HG02623 (cell line): ENCODE measurements at regions not wholly inside any gene's neighbourhood (a gene's known extent, or its start where the extent isn't known, plus 50 kb on each side); places are given as distances from the start of the nearest gene placed in this dataset.
"Not testable (repeated sequence)": the region's sequence is repeated elsewhere in the genome, so short reads cannot be mapped to it uniquely, and the experiment has no call there.

Experiments
- ATAC-seq: cut with Tn5 transposase; IDR thresholded peaks from one replicate; pipeline ENCODE4 v1.9.1; 2021; ENCODE audit warnings: moderate library complexity; ENCODE audit not compliant: unreplicated experiment

GRCh38 chr6:50993941-50994720, 175.5 kb downstream of the TFAP2B start:
- ATAC-seq: no peak

GRCh38 chr6:50995036-50995435, 176.4 kb downstream of the TFAP2B start:
- ATAC-seq: no peak

- ATAC-seq: no peak
These were observed 180.2 kb downstream of the TFAP2B start for GRCh38 chr6:50998905-50999304.

GRCh38 chr6:51001399-51001798, 182.7 kb downstream of the TFAP2B start:
- no peak for ATAC-seq

GRCh38 chr6:51004380-51004779, 185.7 kb downstream of the TFAP2B start:
- no peak for ATAC-seq

- ATAC-seq: no peak
These were observed 187.1 kb downstream of the TFAP2B start for GRCh38 chr6:51005779-51006178.

GRCh38 chr6:51007237-51007636, 188.6 kb downstream of the TFAP2B start:
- ATAC-seq: no peak

- not testable (repeated sequence) for ATAC-seq
These were observed 190.0 kb downstream of the TFAP2B start for GRCh38 chr6:51008693-51009092.

- no peak for ATAC-seq
These were observed 194.7 kb downstream of the TFAP2B start for GRCh38 chr6:51013376-51013775.

- no peak for ATAC-seq
These were observed 196.7 kb downstream of the TFAP2B start for GRCh38 chr6:51015394-51015793.

GRCh38 chr6:51016489-51016888, 197.8 kb downstream of the TFAP2B start:
- no peak for ATAC-seq

GRCh38 chr6:51019806-51020205, 201.1 kb downstream of the TFAP2B start:
- no peak for ATAC-seq

GRCh38 chr6:51021171-51021570, 202.5 kb downstream of the TFAP2B start:
- no peak for ATAC-seq

- no peak for ATAC-seq
These were observed 205.5 kb downstream of the TFAP2B start for GRCh38 chr6:51024126-51024525.

- no peak for ATAC-seq
These were observed 206.6 kb downstream of the TFAP2B start for GRCh38 chr6:51025082-51025777.

GRCh38 chr6:51027283-51028065, 208.8 kb downstream of the TFAP2B start:
- ATAC-seq: no peak

- no peak for ATAC-seq
These were observed 209.6 kb downstream of the TFAP2B start for GRCh38 chr6:51028276-51028675.

GRCh38 chr6:51029561-51029960, 210.9 kb downstream of the TFAP2B start:
- ATAC-seq: no peak

- no peak for ATAC-seq
These were observed 226.9 kb downstream of the TFAP2B start for GRCh38 chr6:51045548-51045947.

- no peak for ATAC-seq
These were observed 230.8 kb downstream of the TFAP2B start for GRCh38 chr6:51049288-51049982.
